Glutamatergic neuron (in vitro differentiated cells): ENCODE measurements at regions not wholly inside any gene's neighbourhood (a gene's known extent, or its start where the extent isn't known, plus 50 kb on each side); places are given as distances from the start of the nearest gene placed in this dataset.

Experiments used
- DNase-seq: peaks from one replicate; pipeline ENCODE4 v3.0.0; 2022
- H3K27ac Mint-ChIP-seq: one replicate; pipeline ENCODE4 v1.8.0; 2020; ENCODE audit warnings: mild to moderate bottlenecking, mixed read lengths, inconsistent platforms; ENCODE audit not compliant: unreplicated experiment
- H3K27me3 Mint-ChIP-seq: one replicate; pipeline ENCODE4 v1.8.0; 2020; ENCODE audit warnings: mild to moderate bottlenecking, moderate library complexity, mixed read lengths, inconsistent platforms; ENCODE audit not compliant: unreplicated experiment
- H3K36me3 Mint-ChIP-seq: one replicate; pipeline ENCODE4 v1.8.0; 2020; ENCODE audit warnings: mild to moderate bottlenecking, mixed read lengths, inconsistent platforms; ENCODE audit not compliant: unreplicated experiment
- H3K4me1 Mint-ChIP-seq: one replicate; pipeline ENCODE4 v1.8.0; 2020; ENCODE audit warnings: mild to moderate bottlenecking, low read depth, mixed read lengths, inconsistent platforms; ENCODE audit not compliant: unreplicated experiment
- H3K4me3 Mint-ChIP-seq: one replicate; pipeline ENCODE4 v1.8.0; 2020; ENCODE audit warnings: mild to moderate bottlenecking, mixed read lengths, inconsistent platforms; ENCODE audit not compliant: unreplicated experiment
- H3K9me3 Mint-ChIP-seq: one replicate; pipeline ENCODE4 v1.8.0; 2020; ENCODE audit warnings: mild to moderate bottlenecking, moderate library complexity, mixed read lengths, inconsistent platforms; ENCODE audit not compliant: unreplicated experiment
- TF ChIP-seq, protein P1 (sequence below): fragments of 200-600 bp; sonication (generic); IDR thresholded peaks from one replicate; pipeline ENCODE4 v1.5.0; 2021; ENCODE audit not compliant: partially characterized antibody, unreplicated experiment

DNA sequence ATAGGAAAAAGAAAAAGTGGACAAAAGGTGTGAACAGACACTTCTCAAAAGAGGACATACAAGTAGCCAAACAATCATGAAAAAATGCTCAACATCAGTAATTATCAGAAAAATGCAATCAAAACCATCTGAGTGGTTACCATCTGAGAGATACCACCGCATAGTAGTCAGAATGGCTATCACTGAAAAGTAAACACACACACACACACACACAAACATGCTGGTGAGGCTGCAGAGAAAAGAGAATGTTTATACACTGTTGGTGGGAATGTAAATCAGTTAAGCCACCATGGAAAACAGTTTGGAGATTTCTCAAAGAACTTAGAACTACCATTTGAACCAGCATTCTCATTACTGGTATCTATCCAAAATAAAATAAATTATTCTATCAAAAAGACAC, 145.7 kb downstream of the CYP26A1 start:
- Mint-ChIP-seq H3K4me1 (no peaks in the 10 kb centered on the region), H3K9me3 (no peaks in the 10 kb centered on the region), H3K27ac (no peak overlapping the region), H3K36me3 (no peaks in the 10 kb centered on the region), H3K27me3 (peaks cover 2% of the 10 kb centered on the region), H3K4me3 (no peak overlapping the region)
- no peak for DNase-seq
- TF ChIP-seq, protein P1, sequence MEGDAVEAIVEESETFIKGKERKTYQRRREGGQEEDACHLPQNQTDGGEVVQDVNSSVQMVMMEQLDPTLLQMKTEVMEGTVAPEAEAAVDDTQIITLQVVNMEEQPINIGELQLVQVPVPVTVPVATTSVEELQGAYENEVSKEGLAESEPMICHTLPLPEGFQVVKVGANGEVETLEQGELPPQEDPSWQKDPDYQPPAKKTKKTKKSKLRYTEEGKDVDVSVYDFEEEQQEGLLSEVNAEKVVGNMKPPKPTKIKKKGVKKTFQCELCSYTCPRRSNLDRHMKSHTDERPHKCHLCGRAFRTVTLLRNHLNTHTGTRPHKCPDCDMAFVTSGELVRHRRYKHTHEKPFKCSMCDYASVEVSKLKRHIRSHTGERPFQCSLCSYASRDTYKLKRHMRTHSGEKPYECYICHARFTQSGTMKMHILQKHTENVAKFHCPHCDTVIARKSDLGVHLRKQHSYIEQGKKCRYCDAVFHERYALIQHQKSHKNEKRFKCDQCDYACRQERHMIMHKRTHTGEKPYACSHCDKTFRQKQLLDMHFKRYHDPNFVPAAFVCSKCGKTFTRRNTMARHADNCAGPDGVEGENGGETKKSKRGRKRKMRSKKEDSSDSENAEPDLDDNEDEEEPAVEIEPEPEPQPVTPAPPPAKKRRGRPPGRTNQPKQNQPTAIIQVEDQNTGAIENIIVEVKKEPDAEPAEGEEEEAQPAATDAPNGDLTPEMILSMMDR, result no peak

DNA sequence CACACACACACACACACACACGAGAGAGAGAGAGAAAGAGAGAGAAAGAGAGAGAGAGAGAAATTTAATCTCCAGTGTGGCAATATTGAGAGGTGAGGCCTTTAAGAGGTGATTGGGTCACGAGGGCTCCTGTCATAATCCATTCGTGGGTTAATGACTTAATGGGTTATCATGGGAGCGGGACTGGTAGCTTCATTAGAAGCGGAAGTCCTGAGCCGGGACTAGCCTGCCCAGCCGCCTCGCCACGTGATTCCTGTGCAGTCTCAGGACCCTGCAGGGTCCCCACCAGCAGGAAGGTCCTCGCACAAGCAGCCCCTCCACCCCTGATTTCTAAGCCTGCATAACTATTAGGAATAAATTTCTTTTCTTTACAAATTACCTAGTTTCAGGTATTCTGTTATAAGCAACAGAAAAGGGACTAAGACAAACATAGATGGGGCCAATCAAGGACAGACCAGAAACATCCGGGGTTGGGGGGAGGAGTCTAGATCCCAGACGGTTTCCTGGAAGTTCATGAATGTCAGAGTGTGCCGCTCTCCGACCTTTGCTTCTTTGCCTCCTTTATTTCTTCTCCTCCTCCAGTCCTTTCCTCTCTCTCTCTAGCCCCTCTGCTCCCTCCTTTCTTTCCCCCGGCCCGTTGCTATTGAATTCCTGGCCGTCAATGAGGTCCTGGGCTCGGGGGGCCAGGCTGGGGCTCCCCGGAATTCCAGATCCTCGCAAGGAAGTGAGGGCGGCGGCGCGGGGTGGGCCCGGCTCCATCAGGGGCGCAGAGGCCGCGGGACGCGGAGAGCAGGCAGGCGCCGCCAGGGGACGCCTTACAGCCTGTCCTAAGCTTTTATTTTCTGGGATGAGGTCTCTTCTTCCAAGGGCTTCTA, 146.8 kb downstream of the CYP26A1 start:
- Mint-ChIP-seq H3K27me3 (peaks cover 2% of the 10 kb centered on the region), H3K4me3 (no peak overlapping the region), H3K27ac (no peak overlapping the region), H3K9me3 (no peaks in the 10 kb centered on the region), H3K4me1 (no peaks in the 10 kb centered on the region), H3K36me3 (no peaks in the 10 kb centered on the region)
- no peak for DNase-seq
- TF ChIP-seq, protein P1, result no peak

DNA sequence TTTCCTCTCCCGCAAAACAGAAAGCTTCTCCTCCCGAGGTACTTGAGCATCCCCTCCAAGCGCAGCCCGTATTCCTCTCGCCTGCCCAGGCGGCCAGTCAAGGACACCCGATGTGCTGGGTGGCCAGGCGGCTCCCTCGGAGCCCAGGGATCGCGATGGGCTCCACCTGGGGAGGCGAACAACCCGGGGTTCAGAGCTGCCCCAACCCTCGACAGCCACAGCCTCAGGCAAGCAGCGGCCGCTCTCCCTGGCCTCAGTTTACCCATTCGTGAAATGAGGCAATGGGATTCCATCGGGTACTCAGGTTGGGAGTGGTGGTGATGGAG, 147.4 kb downstream of the CYP26A1 start:
- Mint-ChIP-seq H3K36me3 (no peaks in the 10 kb centered on the region), H3K9me3 (no peaks in the 10 kb centered on the region)

DNA sequence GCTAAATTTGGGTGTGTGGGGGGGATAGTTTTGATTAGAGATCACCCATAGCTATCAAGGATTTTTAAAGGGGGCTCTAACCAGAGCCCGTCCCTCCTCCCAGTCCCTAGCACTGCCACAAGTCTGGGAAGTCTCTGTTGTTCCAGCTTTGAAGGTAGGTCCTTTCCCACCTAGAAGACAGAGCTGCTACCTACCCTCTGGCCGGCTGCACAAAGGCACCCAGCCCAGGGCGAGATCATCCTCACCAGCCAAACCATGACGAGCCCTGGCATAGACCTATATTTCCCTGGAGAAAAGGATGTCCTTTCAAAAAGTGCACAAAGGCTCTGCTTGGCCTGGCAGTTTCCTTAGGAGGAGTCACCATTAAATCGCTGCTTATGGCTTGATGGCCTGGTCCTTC, 147.8 kb downstream of the CYP26A1 start:
- Mint-ChIP-seq H3K4me1 (no peaks in the 10 kb centered on the region), H3K4me3 (no peak overlapping the region), H3K27ac (no peak overlapping the region), H3K9me3 (no peaks in the 10 kb centered on the region), H3K27me3 (peaks cover 2% of the 10 kb centered on the region), H3K36me3 (no peaks in the 10 kb centered on the region)
- no peak for DNase-seq
- TF ChIP-seq, protein P1, result no peak

More for the DNA sequence above, 147.4 kb downstream of the CYP26A1 start:
- no peaks in the 10 kb centered on the region for H3K4me1 Mint-ChIP-seq
- no peak for DNase-seq
- TF ChIP-seq, protein P1, result no peak
- no peak overlapping the region for H3K4me3 Mint-ChIP-seq
- H3K27ac Mint-ChIP-seq, result no peak overlapping the region
- H3K27me3 Mint-ChIP-seq, result peaks cover 2% of the 10 kb centered on the region

DNA sequence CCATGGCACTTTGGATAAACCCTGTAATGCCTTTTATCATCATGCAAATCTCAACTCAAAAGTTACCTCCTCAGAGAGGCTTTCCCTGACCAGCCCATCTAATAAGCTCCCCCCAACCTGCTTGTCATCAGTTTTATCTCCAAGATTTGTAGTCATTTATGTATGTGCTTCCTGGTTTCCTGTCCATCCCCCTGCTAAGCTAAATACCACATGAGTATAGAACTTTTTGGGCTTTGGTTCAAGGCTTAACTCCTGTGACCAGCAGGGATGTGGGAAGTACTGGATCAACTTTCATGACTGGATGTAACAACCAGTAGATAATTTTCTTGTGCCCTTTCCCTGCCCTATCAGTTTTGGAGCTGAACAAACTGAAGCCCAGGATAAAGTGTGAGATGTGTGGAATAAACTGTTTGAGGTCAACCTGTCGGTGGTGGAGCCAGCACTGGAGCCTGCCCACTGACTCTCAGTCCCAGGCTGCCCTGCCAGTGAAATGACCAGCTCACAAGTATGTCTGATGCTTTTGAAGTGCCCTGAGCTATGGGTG, 148.6 kb downstream of the CYP26A1 start:
- no peak overlapping the region for H3K27ac Mint-ChIP-seq
- no peaks in the 10 kb centered on the region for H3K36me3 Mint-ChIP-seq
- no peak for DNase-seq
- H3K9me3 Mint-ChIP-seq, result no peaks in the 10 kb centered on the region
- peaks cover 2% of the 10 kb centered on the region for H3K27me3 Mint-ChIP-seq
- H3K4me1 Mint-ChIP-seq, result no peaks in the 10 kb centered on the region
- TF ChIP-seq, protein P1, result no peak
- H3K4me3 Mint-ChIP-seq, result no peak overlapping the region
